H1 (cell line): ENCODE measurements at regions not wholly inside any gene's neighbourhood (a gene's known extent, or its start where the extent isn't known, plus 50 kb on each side); places are given as distances from the start of the nearest gene placed in this dataset.
A peak's percentile ranks its signal among the peaks of the same experiment; 100 is the strongest.

Source experiments
- CTCF ChIA-PET: fragments of 300-600 bp; sonication (Branson Sonifier 250); formaldehyde crosslinking; loops from one replicate; lab custom pipeline; 2021; ENCODE audit not compliant: partially characterized antibody; lab: Charles Lee
- POLR2A ChIA-PET: fragments of 300-600 bp; sonication (Branson Sonifier 250); formaldehyde crosslinking; loops from one replicate; lab custom pipeline; 2021; ENCODE audit warnings: inconsistent platforms; ENCODE audit not compliant: partially characterized antibody; lab: Charles Lee
- DNase-seq, 2 experiments: peaks; one replicate each; pipeline versions ENCODE4 v3.0.0 to v3.0.0-alpha.2; 2010 to 2022; ENCODE audit warnings: low spot score in 2 of 2, low read depth in 1 of 2, mixed read lengths in 1 of 2
- FAIRE-seq: peaks from 2 replicates; lab custom pipeline; 2011; peaks lifted over from hg19 to GRCh38; lab: Jason Lieb, UNC
- H2AFZ ChIP-seq: 2 replicates; pipeline ENCODE4 v1.8.1; 2012; ENCODE audit warnings: low read length, inconsistent platforms
- H2AK5ac ChIP-seq: 2 replicates; pipeline ENCODE4 v1.6.1; 2013; ENCODE audit warnings: low read depth, low read length
- H2BK120ac ChIP-seq: replicated peaks from 2 replicates; pipeline ENCODE3; 2013; ENCODE audit warnings: low read depth, low read length, inconsistent platforms
- H2BK12ac ChIP-seq: 2 replicates; pipeline ENCODE4 v1.6.1; 2013; ENCODE audit warnings: low read depth, low read length
- H2BK15ac ChIP-seq: 2 replicates; pipeline ENCODE4 v1.6.1; 2013; ENCODE audit warnings: low read length
- H2BK20ac ChIP-seq: 2 replicates; pipeline ENCODE4 v1.6.1; 2013; ENCODE audit warnings: low read length
- H2BK5ac ChIP-seq: 2 replicates; pipeline ENCODE4 v1.6.1; 2013; ENCODE audit warnings: low read depth, low read length
- H3K14ac ChIP-seq: 2 replicates; pipeline ENCODE4 v1.6.1; 2013; ENCODE audit warnings: inconsistent platforms; ENCODE audit not compliant: insufficient read length
- H3K18ac ChIP-seq: 2 replicates; pipeline ENCODE4 v1.6.1; 2013; ENCODE audit warnings: low read length; ENCODE audit errors: extremely low read depth
- H3K23ac ChIP-seq: 2 replicates; pipeline ENCODE4 v1.6.1; 2013; ENCODE audit warnings: inconsistent platforms; ENCODE audit not compliant: insufficient read length
- H3K23me2 ChIP-seq: 2 replicates; pipeline ENCODE4 v1.6.1; 2013; ENCODE audit warnings: low read depth, low read length
- H3K27ac ChIP-seq: 2 replicates; pipeline ENCODE4 v1.6.1; 2011; ENCODE audit warnings: low read depth, low read length, inconsistent platforms
- H3K27me3 ChIP-seq, 4 experiments: replicated peaks in 1 of 4; 1 replicate in 1 of 4; 2 replicates in 3 of 4; pipeline versions ENCODE4 v1.6.1 to v1.8.1; 2011 to 2013; ENCODE audit warnings: low read length in 3 of 4, mild to moderate bottlenecking in 3 of 4, inconsistent platforms in 2 of 4, mixed read lengths in 2 of 4, moderate library complexity in 1 of 4; ENCODE audit not compliant: control insufficient read depth in 3 of 4, insufficient read depth in 3 of 4; ENCODE audit errors: extremely low read depth in 1 of 4
- H3K36me3 ChIP-seq, 4 experiments: 2 replicates each; pipeline versions ENCODE4 v1.6.1 to v1.8.1; 2011 to 2013; ENCODE audit warnings: mild to moderate bottlenecking in 4 of 4, low read length in 3 of 4, moderate library complexity in 2 of 4, control low read depth in 1 of 4, inconsistent platforms in 1 of 4; ENCODE audit not compliant: insufficient read depth in 4 of 4, control insufficient read depth in 2 of 4
- H3K4ac ChIP-seq: replicated peaks from 2 replicates; pipeline ENCODE3; 2013; ENCODE audit warnings: low read length, low read depth, mixed read lengths, inconsistent platforms; ENCODE audit not compliant: insufficient read length
- H3K4me1 ChIP-seq, 4 experiments: replicated peaks in 1 of 4; 1 replicate in 1 of 4; 2 replicates in 3 of 4; pipeline versions ENCODE4 v1.6.1 to v1.8.1; 2011 to 2013; ENCODE audit warnings: low read length in 3 of 4, inconsistent platforms in 2 of 4, mixed read lengths in 1 of 4; ENCODE audit not compliant: insufficient read depth in 4 of 4, control insufficient read depth in 3 of 4
- H3K4me2 ChIP-seq, 2 experiments: 2 replicates each; pipeline versions ENCODE4 v1.6.1 to v1.8.1; 2011 to 2013; ENCODE audit warnings: low read depth in 2 of 2, low read length in 2 of 2, control low read depth in 1 of 2, inconsistent platforms in 1 of 2, mild to moderate bottlenecking in 1 of 2; ENCODE audit not compliant: insufficient read depth in 1 of 2
- H3K4me3 ChIP-seq, 4 experiments: fragments of 200-600, 300-600 bp in 1 of 4; sonication (generic), shearing (Covaris generic), sonication (Bioruptor Twin) in 1 of 4; 2 replicates each; pipeline versions ENCODE4 v1.5.1 to v1.8.1; 2011 to 2016; ENCODE audit warnings: low read length in 4 of 4, low read depth in 3 of 4, control low read depth in 2 of 4, inconsistent platforms in 2 of 4, mild to moderate bottlenecking in 2 of 4, mixed read lengths in 1 of 4, moderate library complexity in 1 of 4; ENCODE audit not compliant: insufficient read depth in 2 of 4; ENCODE audit errors: extremely low read depth in 1 of 4
- H3K56ac ChIP-seq: replicated peaks from 2 replicates; pipeline ENCODE3; 2013; ENCODE audit warnings: low read depth, mild to moderate bottlenecking, mixed read lengths, low read length, inconsistent platforms; ENCODE audit not compliant: insufficient read length
- H3K79me1 ChIP-seq: 2 replicates; pipeline ENCODE4 v1.6.1; 2013; ENCODE audit warnings: low read depth, low read length, control low read depth
- H3K79me2 ChIP-seq, 2 experiments: 2 replicates each; pipeline versions ENCODE4 v1.6.1 to v1.8.1; 2012 to 2013; ENCODE audit warnings: low read length in 2 of 2, mild to moderate bottlenecking in 2 of 2, inconsistent platforms in 1 of 2; ENCODE audit not compliant: insufficient read depth in 2 of 2, control insufficient read depth in 1 of 2
- H3K9ac ChIP-seq, 4 experiments: replicated peaks in 1 of 4; 1 replicate in 1 of 4; 2 replicates in 3 of 4; pipeline versions ENCODE4 v1.6.1 to v1.8.1; 2011 to 2013; ENCODE audit warnings: low read depth in 3 of 4, low read length in 3 of 4, control low read depth in 2 of 4, mild to moderate bottlenecking in 2 of 4, moderate library complexity in 2 of 4, inconsistent platforms in 1 of 4; ENCODE audit errors: extremely low read depth in 1 of 4
- H3K9me3 ChIP-seq, 2 experiments: 2 replicates each; pipeline versions ENCODE4 v1.6.1 to v1.8.1; 2012 to 2013; ENCODE audit warnings: mild to moderate bottlenecking in 2 of 2, moderate library complexity in 2 of 2, control low read depth in 1 of 2, inconsistent platforms in 1 of 2, low read depth in 1 of 2, low read length in 1 of 2, mixed read lengths in 1 of 2; ENCODE audit not compliant: insufficient read depth in 2 of 2
- H4K20me1 ChIP-seq, 2 experiments: replicated peaks in 1 of 2; 2 replicates each; pipeline versions ENCODE3 to v1.8.1; 2011 to 2013; ENCODE audit warnings: inconsistent platforms in 2 of 2, low read length in 2 of 2, mild to moderate bottlenecking in 1 of 2; ENCODE audit not compliant: insufficient read depth in 2 of 2, control insufficient read depth in 1 of 2
- H4K5ac ChIP-seq: 2 replicates; pipeline ENCODE4 v1.6.1; 2013; ENCODE audit warnings: low read length, low read depth, mixed read lengths, inconsistent platforms; ENCODE audit not compliant: insufficient read length
- H4K8ac ChIP-seq: 2 replicates; pipeline ENCODE4 v1.8.0; 2013; ENCODE audit warnings: mild to moderate bottlenecking, moderate library complexity, low read length, inconsistent platforms; ENCODE audit not compliant: insufficient read depth; ENCODE audit errors: extremely low read depth
- H4K91ac ChIP-seq: replicated peaks from 2 replicates; pipeline ENCODE3; 2013; ENCODE audit warnings: low read length, mixed read lengths, inconsistent platforms; ENCODE audit not compliant: insufficient read length
- ASH2L ChIP-seq: fragments of 200-600, 300-600 bp; sonication (generic); IDR thresholded peaks from one replicate; pipeline ENCODE4 v1.7.1; 2017; ENCODE audit warnings: low read length
- BACH1 ChIP-seq: IDR thresholded peaks from 2 replicates; pipeline ENCODE4 v1.6.1; 2012; ENCODE audit warnings: low read length, improper control_type of control experiment
- BCL11A ChIP-seq, 2 experiments: IDR thresholded peaks; one replicate each; pipeline ENCODE4 v1.6.1; 2011; ENCODE audit warnings: low read depth in 2 of 2, low read length in 2 of 2, mild to moderate bottlenecking in 2 of 2
- CREB1 ChIP-seq: IDR thresholded peaks from 2 replicates; pipeline ENCODE4 v1.6.1; 2012; ENCODE audit warnings: inconsistent platforms
- FOSL1 ChIP-seq: IDR thresholded peaks from 2 replicates; pipeline ENCODE4 v1.6.1; 2011; ENCODE audit warnings: mild to moderate bottlenecking, low read depth, low read length, moderate library complexity; ENCODE audit not compliant: insufficient read depth
- GTF2F1 ChIP-seq: IDR thresholded peaks from 2 replicates; pipeline ENCODE4 v1.6.1; 2012; ENCODE audit warnings: low read depth, low read length, improper control_type of control experiment, borderline replicate concordance
- RAD21 ChIP-seq, 2 experiments: IDR thresholded peaks in 1 of 2; conservative IDR thresholded peaks in 1 of 2; 2 replicates each; pipeline ENCODE4 v1.6.1; 2011; ENCODE audit warnings: low read depth in 2 of 2, low read length in 2 of 2, improper control_type of control experiment in 1 of 2, inconsistent platforms in 1 of 2, mild to moderate bottlenecking in 1 of 2, moderate library complexity in 1 of 2
- SAP30 ChIP-seq: fragments of 300-600 bp; sonication (generic); IDR thresholded peaks from 2 replicates; pipeline ENCODE4 v1.7.1; 2012; ENCODE audit warnings: low read length, moderate library complexity, mild to moderate bottlenecking, inconsistent platforms; ENCODE audit not compliant: insufficient read depth, insufficient replicate concordance
- SIX5 ChIP-seq: IDR thresholded peaks from 2 replicates; pipeline ENCODE4 v1.6.1; 2011; ENCODE audit warnings: mild to moderate bottlenecking, low read depth, low read length
- WGBS, 2 experiments: shearing (Covaris generic) in 1 of 2; methylation state at CpG; one replicate each; pipeline versions ENCODE4 v1.1.6 to v1.1.7; 2013 to 2015; ENCODE audit warnings: low lambda C conversion rate in 2 of 2, mixed read lengths in 2 of 2, inconsistent platforms in 1 of 2, low coverage in 1 of 2, missing lambda C conversion rate in 1 of 2; ENCODE audit not compliant: insufficient replicate concordance in 2 of 2, insufficient coverage in 1 of 2, insufficient read length in 1 of 2; ENCODE audit errors: extremely low coverage in 1 of 2, missing lambda C conversion rate in 1 of 2; 5-methylcytosine and 5-hydroxymethylcytosine counted together
- TF ChIP-seq, protein P1 (sequence below): IDR thresholded peaks from 2 replicates; pipeline ENCODE4 v1.6.1; 2012; ENCODE audit warnings: low read length, inconsistent platforms

GRCh38 chr12:68406134-68406576 lies 74.0 kb upstream of the MDM1 start:
- Histone ChIP-seq H3K9me3 (no peaks in the 10 kb centered on the region), H4K91ac (no peak overlapping the region), H3K79me1 (no peaks in the 10 kb centered on the region), H3K36me3 (no peaks in the 10 kb centered on the region), H3K23ac (no peak overlapping the region), H3K27ac (no peak overlapping the region), H2BK12ac (no peak overlapping the region), H3K4me2 (no peak overlapping the region; a peak in 1 of 4 replicates), H3K23me2 (no peaks in the 10 kb centered on the region), H2BK5ac (no peak overlapping the region), H2BK15ac (no peak overlapping the region), H4K5ac (no peak overlapping the region), H3K14ac (no peak overlapping the region), H2AK5ac (no peak overlapping the region), H4K8ac (peak overlapping the region; percentile 12; the same call in 1 of the 2 replicates), H2BK120ac (no peak overlapping the region), H3K18ac (no peak overlapping the region), H3K27me3 (no peaks in the 10 kb centered on the region), H3K4ac (no peak overlapping the region), H2AFZ (peak overlapping the region; percentile 90), H3K4me1 (peaks cover 0 to 4% (median 1%) of the 10 kb centered on the region in 4 experiments; a peak in 3 of 7 replicates), H3K9ac (no peak overlapping the region), H2BK20ac (no peak overlapping the region), H4K20me1 (no peaks in the 10 kb centered on the region), H3K56ac (no peak overlapping the region), H3K79me2 (no peaks in the 10 kb centered on the region), H3K4me3 (no peak overlapping the region)
- CTCF ChIA-PET = interaction anchor here (0.6 to 1.8 kb wide), 10 partner anchors 9 to 241 kb away, joined by 3 to 8 read pairs (median 3); no protein-coding TSS in a partner anchor
- no peak for FAIRE-seq
- DNase-seq = peak in 1 of 2 experiments; percentile 51
- POLR2A ChIA-PET = interaction anchor here (1.3 kb wide), 1 partner anchor 10 kb away, joined by 3 read pairs; no protein-coding TSS in a partner anchor
- 74% methylated on average over 5 of the region's 5 CpGs; no CpG with 5 or more reads in 1 of the 2 experiments for WGBS, 2 experiments
- no peak for TF ChIP-seq FOSL1
- TF ChIP-seq BACH1 = no peak
- TF ChIP-seq BCL11A (IDR thresholded peaks at IDR 0.05; ENCODE audit: low read depth in 2 of 2, low read length in 2 of 2) = no peak
- no peak for TF ChIP-seq ASH2L
- no peak for TF ChIP-seq GTF2F1
- peak; percentile 49 to 56 for TF ChIP-seq RAD21 (IDR thresholded peaks at IDR 0.05 in 1 of 2, conservative IDR thresholded peaks at IDR 0.05 in 1 of 2; ENCODE audit: low read depth in 2 of 2, low read length in 2 of 2)
- TF ChIP-seq SAP30 = no peak
- TF ChIP-seq, protein P1, sequence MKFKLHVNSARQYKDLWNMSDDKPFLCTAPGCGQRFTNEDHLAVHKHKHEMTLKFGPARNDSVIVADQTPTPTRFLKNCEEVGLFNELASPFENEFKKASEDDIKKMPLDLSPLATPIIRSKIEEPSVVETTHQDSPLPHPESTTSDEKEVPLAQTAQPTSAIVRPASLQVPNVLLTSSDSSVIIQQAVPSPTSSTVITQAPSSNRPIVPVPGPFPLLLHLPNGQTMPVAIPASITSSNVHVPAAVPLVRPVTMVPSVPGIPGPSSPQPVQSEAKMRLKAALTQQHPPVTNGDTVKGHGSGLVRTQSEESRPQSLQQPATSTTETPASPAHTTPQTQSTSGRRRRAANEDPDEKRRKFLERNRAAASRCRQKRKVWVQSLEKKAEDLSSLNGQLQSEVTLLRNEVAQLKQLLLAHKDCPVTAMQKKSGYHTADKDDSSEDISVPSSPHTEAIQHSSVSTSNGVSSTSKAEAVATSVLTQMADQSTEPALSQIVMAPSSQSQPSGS = no peak
- TF ChIP-seq CREB1 = no peak
- no peak for TF ChIP-seq SIX5
